K562 (cell line): ENCODE measurements at regions not wholly inside any gene's neighbourhood (a gene's known extent, or its start where the extent isn't known, plus 50 kb on each side); places are given as distances from the start of the nearest gene placed in this dataset.

Experiments used
- ATAC-seq: fragments of 200-7000 bp; cut with Tn5 transposase; 3 replicates; pipeline ENCODE4 v1.9.1; 2020; ENCODE audit warnings: moderate library complexity
- BruUV-seq: library from RNA; stranded (reverse); fragments of 400-500 nt; replicated peaks from 2 replicates; lab custom pipeline; 2021; lab: Mats Ljungman, UMichigan
- CTCF ChIA-PET: fragments of 300-600 bp; formaldehyde crosslinking; extraction: SDS; loops from one replicate; lab custom pipeline; 2021; ENCODE audit warnings: low intra/inter-chr PET ratio; lab: Yijun Ruan, JAX
- POLR2A ChIA-PET: fragments of 300-600, 350-650 bp; sonication (Branson Sonifier 250); formaldehyde crosslinking; extraction: SDS; loops from one replicate; lab custom pipeline; 2021; ENCODE audit warnings: antibody characterized with exemption, inconsistent platforms; lab: Yijun Ruan, JAX
- DNase-seq, 4 experiments: peaks; one replicate each; pipeline versions ENCODE4 v3.0.0 to v3.0.0-alpha.2; 2011 to 2018; ENCODE audit warnings: low spot score in 3 of 4, mixed read lengths in 3 of 4; ENCODE audit errors: extremely low read depth in 1 of 4
- FAIRE-seq: peaks from 2 replicates; lab custom pipeline; 2011; peaks lifted over from hg19 to GRCh38; lab: Jason Lieb, UNC
- H2AFZ ChIP-seq: 2 replicates; pipeline ENCODE4 v1.6.0; 2011; ENCODE audit warnings: low read depth, low read length, control low read depth, inconsistent platforms
- H3K27ac ChIP-seq: fragments of 200-600 bp; 3 replicates; pipeline ENCODE4 v1.8.0; 2011; ENCODE audit warnings: low read depth, mild to moderate bottlenecking, control low read depth, inconsistent platforms, low read length, moderate library complexity, mixed read lengths; ENCODE audit errors: extremely low read depth
- H3K27me3 ChIP-seq, 2 experiments: fragments of 300-600 bp in 1 of 2; 2 replicates in 1 of 2; 3 replicates in 1 of 2; pipeline versions ENCODE4 v1.6.0 to v1.8.0; 2011; ENCODE audit warnings: inconsistent platforms in 2 of 2, low read length in 2 of 2, mild to moderate bottlenecking in 1 of 2, mixed read lengths in 1 of 2, moderate library complexity in 1 of 2; ENCODE audit not compliant: control insufficient read depth in 2 of 2, insufficient read depth in 2 of 2
- H3K36me3 ChIP-seq: fragments of 300-600 bp; 3 replicates; pipeline ENCODE4 v1.8.0; 2011; ENCODE audit warnings: mild to moderate bottlenecking, low read length, inconsistent platforms; ENCODE audit not compliant: control insufficient read depth, insufficient read depth
- H3K4me1 ChIP-seq, 2 experiments: fragments of 200-600 bp in 1 of 2; replicated peaks in 1 of 2; 2 replicates in 1 of 2; 3 replicates in 1 of 2; pipeline versions ENCODE4 v1.5.1 to v1.8.0; 2011; ENCODE audit warnings: inconsistent platforms in 2 of 2, low read length in 2 of 2, mild to moderate bottlenecking in 1 of 2, mixed read lengths in 1 of 2, moderate library complexity in 1 of 2; ENCODE audit not compliant: control insufficient read depth in 2 of 2, insufficient read depth in 2 of 2
- H3K4me2 ChIP-seq: 2 replicates; pipeline ENCODE4 v1.6.1; 2011; ENCODE audit warnings: low read length, control low read depth, inconsistent platforms, mixed read lengths; ENCODE audit not compliant: insufficient read depth
- H3K4me3 ChIP-seq: fragments of 200-600 bp; sonication (generic), shearing (Covaris generic); 2 replicates; pipeline ENCODE4 v1.5.1; 2016; ENCODE audit warnings: control low read depth, inconsistent platforms
- H3K79me2 ChIP-seq: fragments of 200-600 bp; 3 replicates; pipeline ENCODE4 v1.8.0; 2011; ENCODE audit warnings: low read length, inconsistent platforms; ENCODE audit not compliant: control insufficient read depth, insufficient read depth
- H3K9ac ChIP-seq, 2 experiments: 2 replicates each; pipeline versions ENCODE4 v1.6.0 to v1.6.1; 2011; ENCODE audit warnings: low read depth in 2 of 2, low read length in 2 of 2, control low read depth in 1 of 2, inconsistent platforms in 1 of 2, mild to moderate bottlenecking in 1 of 2, mixed read lengths in 1 of 2; ENCODE audit not compliant: insufficient read depth in 1 of 2
- H3K9me1 ChIP-seq: one replicate; pipeline ENCODE4 v1.6.0; 2011; ENCODE audit warnings: inconsistent platforms, mild to moderate bottlenecking, low read length, moderate library complexity; ENCODE audit not compliant: control insufficient read depth, insufficient read depth
- H3K9me3 ChIP-seq: replicated peaks from 2 replicates; pipeline ENCODE4 v1.5.1; 2011; ENCODE audit warnings: low read depth, low read length, inconsistent platforms; ENCODE audit not compliant: control insufficient read depth, insufficient read depth
- H4K20me1 ChIP-seq: replicated peaks from 2 replicates; pipeline ENCODE4 v1.6.1; 2011; ENCODE audit warnings: low read length, inconsistent platforms, mixed read lengths; ENCODE audit not compliant: control insufficient read depth, insufficient read depth
- CBX5 ChIP-seq: IDR thresholded peaks from 2 replicates; pipeline ENCODE4 v1.6.1; 2014; ENCODE audit warnings: low read depth, borderline replicate concordance
- CREB3 ChIP-seq: fragments of 450-650 bp; conservative IDR thresholded peaks from 2 replicates; pipeline ENCODE4 v1.6.1; 2016; ENCODE audit warnings: missing genetic modification characterization, low read depth, mild to moderate bottlenecking, missing compliant biosample characterization, moderate library complexity
- CREB3L1 ChIP-seq: fragments of 450-650 bp; IDR thresholded peaks from 2 replicates; pipeline ENCODE4 v1.6.1; 2014; ENCODE audit warnings: low read depth, mild to moderate bottlenecking, moderate library complexity, borderline replicate concordance
- ESRRA ChIP-seq: fragments of 450-650 bp; IDR thresholded peaks from 2 replicates; pipeline ENCODE4 v1.6.1; 2014; ENCODE audit warnings: low read depth, mild to moderate bottlenecking, moderate library complexity, borderline replicate concordance
- ETS2 ChIP-seq: IDR thresholded peaks from 2 replicates; pipeline ENCODE4 v1.6.1; 2016; ENCODE audit warnings: borderline replicate concordance, missing genetic modification characterization, mild to moderate bottlenecking, moderate library complexity, missing compliant biosample characterization; ENCODE audit not compliant: poor library complexity, severe bottlenecking
- GMEB1 ChIP-seq: fragments of 250-450 bp; sonication (Bioruptor Pico); IDR thresholded peaks from 2 replicates; pipeline ENCODE4 v1.4.0; 2020; ENCODE audit warnings: mild to moderate bottlenecking
- KDM1A ChIP-seq, 2 experiments: fragments of 450-650 bp; IDR thresholded peaks; 2 replicates each; pipeline ENCODE4 v1.6.1; 2016; ENCODE audit warnings: mild to moderate bottlenecking in 2 of 2
- MBD2 ChIP-seq: sonication (generic); IDR thresholded peaks from 2 replicates; pipeline ENCODE4 v1.6.1; 2016; ENCODE audit warnings: low read depth, borderline replicate concordance
- NEUROD1 ChIP-seq: fragments of 150-350 bp; IDR thresholded peaks from 2 replicates; pipeline ENCODE4 v1.6.1; 2014; ENCODE audit warnings: borderline replicate concordance, low read length, low read depth; ENCODE audit not compliant: partially characterized antibody
- NR1H2 ChIP-seq: sonication (generic); formaldehyde crosslinking; IDR thresholded peaks from 2 replicates; pipeline ENCODE4 v1.4.0; 2020; ENCODE audit warnings: mild to moderate bottlenecking, missing genetic modification reagents
- NR2F6 ChIP-seq: fragments of 450-650 bp; formaldehyde crosslinking; IDR thresholded peaks from 2 replicates; pipeline ENCODE4 v1.4.0; 2020; ENCODE audit warnings: mild to moderate bottlenecking
- PRMT5 ChIP-seq: sonication (generic); formaldehyde crosslinking; IDR thresholded peaks from 2 replicates; pipeline ENCODE4 v1.5.0; 2020; ENCODE audit warnings: missing genetic modification reagents
- SP2 ChIP-seq: IDR thresholded peaks from 2 replicates; pipeline ENCODE4 v1.6.1; 2011; ENCODE audit warnings: mild to moderate bottlenecking, low read depth, low read length, moderate library complexity; ENCODE audit not compliant: poor library complexity, severe bottlenecking; ENCODE audit errors: extremely low read depth
- TEAD2 ChIP-seq: fragments of 450-650 bp; IDR thresholded peaks from 2 replicates; pipeline ENCODE4 v1.6.1; 2016; ENCODE audit warnings: missing genetic modification characterization, control low read depth, missing compliant biosample characterization
- XRCC5 ChIP-seq: fragments of 200-400 bp; formaldehyde crosslinking; IDR thresholded peaks from 2 replicates; pipeline ENCODE4 v1.6.1; 2017; ENCODE audit warnings: low read depth, mild to moderate bottlenecking, low read length
- ZNF3 ChIP-seq: fragments of 250-450 bp; sonication (Bioruptor Pico); IDR thresholded peaks from 2 replicates; pipeline ENCODE4 v1.5.0; 2021; ENCODE audit warnings: mild to moderate bottlenecking, moderate library complexity
- ZNF655 ChIP-seq: fragments of 250-450 bp; sonication (Bioruptor Pico); IDR thresholded peaks from 2 replicates; pipeline ENCODE4 v1.5.0; 2021
- WGBS: fragments of 100-300 bp; shearing (Covaris generic); methylation state at CpG from one replicate; pipeline ENCODE4 v1.1.6; 2016; ENCODE audit warnings: low coverage, mixed read lengths; ENCODE audit not compliant: insufficient coverage; ENCODE audit errors: missing lambda C conversion rate; 5-methylcytosine and 5-hydroxymethylcytosine counted together
- in situ Hi-C: fragments of 300-500 bp; cut with MboI; formaldehyde crosslinking; loops from 4 replicates; pipeline ENCODE4 v1.15.0; 2018; ENCODE audit warnings: inconsistent platforms, mixed read lengths
- intact Hi-C: fragments of 100-400 bp; cut with micrococcal nuclease; formaldehyde crosslinking; loops from 2 replicates; pipeline ENCODE4 v1.14.2; 2022

GRCh38 chr20:39349240-39349639 is 387.1 kb downstream of the DHX35 start:
- POLR2A ChIA-PET = no interaction called here
- TF ChIP-seq TEAD2 (tag) (no peak), XRCC5 (no peak), ETS2 (no peak), GMEB1 (CRISPR knock-in tag) (no peak), CREB3 (tag) (no peak), MBD2 (no peak), CBX5 (no peak), NR1H2 (no peak), NR2F6 (CRISPR knock-in tag) (no peak), PRMT5 (CRISPR knock-in tag) (no peak), SP2 (no peak), CREB3L1 (no peak), ZNF3 (CRISPR knock-in tag) (no peak), NEUROD1 (no peak), ESRRA (no peak), KDM1A (IDR thresholded peaks at IDR 0.05) (no peak), ZNF655 (CRISPR knock-in tag) (no peak)
- TF ChIP-seq, all 486 proteins: peak for 0
- no peak for ATAC-seq
- Histone ChIP-seq H3K4me2 (no peak overlapping the region), H3K36me3 (no peaks in the 10 kb centered on the region), H3K9me1 (no peaks in the 10 kb centered on the region), H4K20me1 (no peaks in the 10 kb centered on the region), H3K27me3 (no peaks in the 10 kb centered on the region), H2AFZ (no peak overlapping the region), H3K4me1 (no peaks in the 10 kb centered on the region), H3K9me3 (no peaks in the 10 kb centered on the region), H3K9ac (no peak overlapping the region), H3K4me3 (no peak overlapping the region), H3K27ac (no peak overlapping the region), H3K79me2 (no peaks in the 10 kb centered on the region)
- BruUV-seq = no TSS peak
- CTCF ChIA-PET = no interaction called here
- 3% methylated on average over 4 of the region's 4 CpGs for WGBS
- intact Hi-C loops = no loop called here
- DNase-seq = no peak
- in situ Hi-C loops = no loop called here
- FAIRE-seq = no peak
